HG03135 (cell line): ENCODE measurements at regions not wholly inside any gene's neighbourhood (a gene's known extent, or its start where the extent isn't known, plus 50 kb on each side); places are given as distances from the start of the nearest gene placed in this dataset.
A peak's percentile ranks its signal among the peaks of the same experiment; 100 is the strongest.

Experiments
- ATAC-seq: cut with Tn5 transposase; IDR thresholded peaks from one replicate; pipeline ENCODE4 v1.9.1; 2021; ENCODE audit warnings: mild to moderate bottlenecking, moderate library complexity; ENCODE audit not compliant: unreplicated experiment

DNA sequence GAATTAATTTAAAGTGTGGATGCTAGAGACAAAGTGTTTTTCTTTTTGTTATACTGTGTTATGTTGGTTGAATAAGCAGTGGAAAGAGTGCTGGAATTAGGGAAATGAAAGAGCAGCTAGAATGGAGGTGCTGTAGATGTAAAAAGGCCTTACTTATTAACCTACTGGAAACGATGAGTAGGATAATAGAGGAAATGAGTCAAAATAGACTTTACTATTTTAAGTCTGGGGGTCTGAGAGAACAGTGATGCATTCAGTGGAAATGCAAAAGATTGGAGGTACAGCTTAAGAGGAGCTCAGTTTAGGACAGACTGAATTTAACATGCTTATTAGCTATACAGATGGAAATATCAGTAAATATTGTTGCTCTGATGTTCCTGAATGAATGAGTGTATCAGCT, 674.0 kb downstream of the OTOL1 start:
- ATAC-seq, result peak; percentile 65

DNA sequence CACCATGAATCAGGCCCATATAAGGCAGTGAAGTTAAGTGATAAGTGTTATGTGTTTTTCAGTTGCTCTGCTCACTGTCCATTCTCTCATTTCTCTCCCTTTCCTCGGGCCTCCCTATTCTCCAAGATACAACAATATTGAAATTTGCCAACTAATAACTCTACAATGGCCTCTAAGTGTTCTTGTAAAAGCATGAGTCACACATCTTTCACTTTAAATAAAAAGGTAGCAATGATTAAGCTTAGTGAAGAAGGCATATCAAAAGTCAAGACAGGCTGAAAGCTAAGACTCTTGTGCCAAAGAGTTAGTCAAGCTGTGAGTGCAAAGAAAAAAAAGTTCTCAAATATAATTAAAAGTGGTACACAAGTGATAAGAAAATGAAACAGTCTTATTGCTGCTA, 675.4 kb downstream of the OTOL1 start:
- ATAC-seq, result no peak

DNA sequence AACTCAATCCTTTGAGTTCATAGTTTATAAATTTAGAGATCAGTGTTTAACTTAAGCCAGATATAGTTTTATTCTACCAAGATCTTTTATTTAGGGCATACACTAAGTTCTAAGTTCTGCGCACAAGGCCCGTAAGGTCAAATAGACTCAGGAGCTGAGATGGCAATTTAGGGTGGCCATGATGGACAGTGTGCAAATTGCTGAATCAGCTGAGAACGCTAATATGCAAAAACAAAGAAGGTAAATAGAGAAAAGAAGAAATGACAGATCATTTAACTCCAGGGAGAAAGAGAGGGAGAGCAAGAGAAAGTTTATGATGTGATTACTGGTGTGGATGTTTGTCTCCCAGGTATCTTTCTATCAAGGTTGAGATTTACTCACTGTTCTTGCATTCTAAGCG, 678.5 kb downstream of the OTOL1 start:
- ATAC-seq, result no peak

DNA sequence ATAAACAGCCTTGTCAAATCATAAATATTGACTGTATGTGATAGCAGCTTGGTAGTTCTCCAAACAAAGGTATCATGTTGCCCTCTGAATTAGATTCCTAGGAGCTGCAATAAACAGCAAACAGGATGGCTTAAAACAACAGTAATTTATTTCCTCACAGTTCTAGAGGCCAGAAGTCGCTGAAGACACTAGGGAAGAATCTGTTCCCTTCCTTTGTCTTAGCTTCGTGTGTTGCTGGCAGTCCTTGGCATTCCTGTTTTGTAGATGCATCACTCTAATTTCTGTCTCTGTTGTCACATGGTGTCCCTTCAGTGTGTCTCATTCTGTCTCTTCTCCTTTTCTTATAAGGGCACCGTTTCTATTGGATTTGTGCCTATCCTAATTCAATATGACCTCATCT, 679.3 kb downstream of the OTOL1 start:
- ATAC-seq, result no peak

DNA sequence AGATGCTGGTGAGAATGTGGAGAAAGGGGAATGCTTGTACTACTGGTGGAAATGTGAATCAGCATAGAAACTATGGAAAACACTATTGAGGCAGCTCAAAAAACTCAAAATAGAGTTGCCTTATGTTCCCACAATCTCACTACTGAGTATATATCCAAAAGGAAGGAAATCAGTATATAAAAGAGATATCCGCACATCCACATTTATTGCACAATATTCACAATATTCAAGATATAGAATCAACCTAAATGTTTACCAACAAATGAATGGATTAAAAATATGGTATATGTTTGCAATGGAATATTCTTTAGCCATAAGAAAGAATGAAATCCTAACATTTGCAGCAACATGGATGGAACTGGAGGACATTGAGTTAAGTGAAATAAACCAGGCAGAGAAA, 686.8 kb downstream of the OTOL1 start:
- no peak for ATAC-seq

DNA sequence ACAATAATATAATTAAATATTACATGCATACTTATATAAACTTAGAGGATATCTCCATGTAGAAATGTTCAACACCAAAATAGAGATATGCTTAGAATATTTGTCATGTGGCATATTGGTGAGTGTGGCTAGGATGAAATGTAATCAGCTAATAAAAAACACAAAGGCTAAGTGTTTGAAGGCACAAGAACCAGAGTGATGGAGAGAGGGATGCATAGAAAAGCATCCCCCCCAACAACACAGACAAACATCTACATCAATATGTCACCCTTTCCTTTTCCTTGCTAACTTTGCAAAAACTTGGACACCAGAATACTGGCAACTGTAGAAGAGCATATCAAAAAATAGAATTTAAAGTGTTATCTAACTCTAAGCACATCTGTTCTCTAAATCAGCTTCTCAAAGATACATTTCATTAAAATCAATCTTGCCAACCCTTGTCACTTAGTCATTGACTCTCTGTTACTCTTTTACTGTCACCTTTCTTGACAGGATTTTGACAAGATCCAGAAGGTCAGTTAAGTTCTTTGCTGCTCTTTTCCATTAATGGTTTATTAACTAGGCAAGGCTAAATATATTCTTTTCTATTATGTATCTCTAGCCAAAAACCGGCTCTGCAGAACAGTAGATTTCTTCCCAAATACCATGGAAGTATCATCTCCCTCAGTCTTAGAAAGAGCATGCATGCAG, 695.9 kb downstream of the OTOL1 start:
- no peak for ATAC-seq

DNA sequence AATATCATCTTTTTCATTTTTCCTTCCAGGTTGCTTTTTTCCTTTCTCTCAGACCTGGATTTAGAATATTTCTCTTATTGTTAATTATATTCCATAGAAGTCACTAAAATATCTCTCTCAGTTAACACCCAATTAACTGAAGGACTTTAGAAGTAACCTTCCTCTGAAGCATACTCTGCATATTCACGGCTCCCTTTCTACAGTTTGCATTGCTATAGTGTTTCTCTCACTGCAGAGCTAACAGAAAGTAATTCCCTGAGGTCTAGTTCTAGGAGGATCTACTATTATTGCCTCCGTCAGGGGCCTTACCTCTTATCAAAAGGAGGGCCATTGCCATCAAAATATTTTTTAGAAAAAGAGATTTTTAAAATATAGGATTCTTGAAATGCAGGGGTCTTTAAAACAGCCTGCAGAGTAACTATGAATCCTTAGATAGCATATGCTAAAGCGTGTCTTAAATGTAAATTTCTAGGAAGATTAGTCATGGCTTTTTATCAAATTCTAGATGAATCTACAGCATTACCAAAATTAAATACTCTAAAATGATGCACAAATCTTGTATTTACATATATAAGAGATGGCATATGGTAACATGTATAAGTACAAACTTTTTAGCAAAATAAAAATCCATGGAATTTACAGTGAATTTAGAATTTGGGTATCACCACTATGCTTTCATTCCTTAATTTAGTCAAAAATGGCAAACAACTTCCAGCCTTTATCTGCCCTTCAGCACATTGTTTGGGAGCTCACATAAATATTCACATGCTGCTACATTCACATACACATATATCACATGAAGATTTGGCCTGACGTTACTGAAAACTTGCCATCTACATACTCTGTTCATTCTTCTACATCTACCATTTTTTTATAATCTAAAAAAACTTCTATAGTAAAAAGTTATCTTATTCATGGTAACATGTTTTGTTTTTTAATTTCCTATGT, 696.8 kb downstream of the OTOL1 start:
- no peak for ATAC-seq

DNA sequence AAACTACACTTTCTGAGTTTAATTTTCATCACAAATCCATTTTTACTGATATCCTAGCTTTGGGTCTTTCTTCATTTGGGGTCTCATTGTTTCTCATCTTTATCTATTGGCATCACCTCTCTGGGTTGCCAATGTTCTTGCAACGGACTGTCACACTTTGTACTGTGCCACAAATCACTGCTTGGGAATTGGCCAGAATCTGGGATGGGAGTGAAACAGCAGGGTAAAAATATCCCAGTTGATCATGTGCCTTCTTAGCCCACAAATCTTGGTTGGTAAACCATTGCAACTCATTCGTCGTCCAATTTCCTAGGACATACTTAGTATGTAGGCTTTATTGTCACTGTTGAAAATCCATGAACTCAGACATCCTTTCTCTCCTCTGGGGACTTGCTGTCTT, 698.5 kb downstream of the OTOL1 start:
- ATAC-seq, result no peak

DNA sequence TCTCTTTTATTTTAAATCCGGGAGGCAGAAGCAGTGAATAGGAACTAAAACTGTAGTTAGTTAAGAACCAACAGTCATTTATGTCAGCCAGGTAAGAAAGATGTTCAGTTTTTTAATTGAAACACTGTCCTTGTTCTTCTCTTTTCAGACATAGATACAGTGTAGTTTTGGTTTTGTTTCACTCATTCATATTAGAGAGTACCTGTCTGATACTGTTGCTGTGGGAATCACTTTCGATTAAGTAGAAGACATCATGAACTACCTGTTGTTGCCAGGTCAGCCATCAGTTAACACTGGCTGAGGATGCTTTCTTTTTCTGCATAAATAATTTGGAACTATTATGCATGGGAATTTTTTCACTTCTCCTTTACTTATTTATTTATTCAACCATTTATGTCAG, 700.4 kb downstream of the OTOL1 start:
- no peak for ATAC-seq

DNA sequence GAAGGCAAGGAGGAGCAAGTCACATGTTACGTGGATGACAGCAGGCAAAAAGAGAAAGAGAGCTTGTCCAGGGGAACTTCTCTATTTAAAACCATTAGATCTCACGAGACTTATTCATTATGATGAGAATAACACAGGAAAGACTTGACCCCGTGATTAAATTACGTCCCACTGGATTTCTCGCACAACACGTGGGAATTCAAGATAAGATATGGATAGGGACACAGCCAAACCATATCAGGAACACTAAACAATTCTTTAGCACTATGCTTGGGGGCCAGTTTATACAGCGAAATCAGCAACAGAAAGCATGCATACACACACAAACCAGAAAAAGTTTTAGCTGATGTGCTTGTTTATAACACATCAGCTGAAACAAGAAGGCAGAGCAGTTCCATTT, 704.2 kb downstream of the OTOL1 start:
- ATAC-seq, result no peak

DNA sequence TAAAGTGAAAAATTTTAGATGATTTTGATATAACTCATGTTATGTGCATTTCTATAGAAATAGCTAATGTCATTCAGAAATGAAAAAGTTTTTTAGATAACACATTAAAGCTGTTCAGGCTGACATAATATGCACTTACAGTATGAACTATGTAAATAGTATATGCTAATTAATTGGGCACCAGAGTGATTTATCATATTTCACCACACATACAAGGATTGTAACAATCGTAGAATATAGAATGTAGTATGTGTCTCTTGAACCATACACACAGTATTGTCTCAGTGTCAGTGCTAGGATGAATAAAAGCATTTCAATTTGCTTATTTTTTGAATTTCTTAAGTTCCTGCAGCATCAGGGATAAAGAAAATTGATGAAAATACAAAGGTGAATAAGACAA, 710.0 kb downstream of the OTOL1 start:
- no peak for ATAC-seq

DNA sequence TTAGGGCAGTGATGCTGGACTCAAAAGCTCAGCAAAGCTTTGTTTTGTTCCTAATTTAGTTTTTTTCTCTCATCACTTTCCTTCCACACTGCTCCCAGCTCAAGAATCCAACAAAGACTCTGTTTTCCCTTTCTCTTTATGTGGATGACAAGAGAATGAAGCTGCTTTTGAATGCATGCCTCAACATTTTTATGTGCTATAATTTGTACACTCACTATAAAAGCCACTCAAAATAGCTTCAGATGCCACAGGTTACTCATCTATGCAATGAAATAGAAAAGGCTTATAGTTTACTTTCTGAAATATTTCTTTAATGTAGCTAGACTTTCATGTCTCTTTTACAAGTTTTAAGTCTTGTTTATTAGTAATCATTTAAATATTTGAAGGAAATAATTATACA, 714.9 kb downstream of the OTOL1 start:
- no peak for ATAC-seq

DNA sequence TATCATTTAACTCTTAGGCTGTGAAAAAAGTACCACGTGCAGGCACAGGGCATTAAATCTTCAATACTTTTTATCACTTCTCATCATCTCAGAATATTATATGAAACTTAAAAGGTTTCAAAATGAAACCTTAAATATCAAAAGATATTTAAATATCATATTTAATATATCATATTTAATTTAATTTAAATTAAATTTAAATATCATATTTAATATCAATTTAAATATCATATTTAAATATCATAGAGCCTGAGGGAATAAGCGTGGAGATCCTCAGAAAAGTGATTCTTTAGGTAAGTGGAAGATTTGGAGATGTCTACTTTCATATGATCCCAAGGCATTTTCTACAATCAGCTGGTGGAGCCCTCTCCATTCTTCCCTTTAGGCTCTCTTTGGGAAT, 716.6 kb downstream of the OTOL1 start:
- ATAC-seq, result no peak

DNA sequence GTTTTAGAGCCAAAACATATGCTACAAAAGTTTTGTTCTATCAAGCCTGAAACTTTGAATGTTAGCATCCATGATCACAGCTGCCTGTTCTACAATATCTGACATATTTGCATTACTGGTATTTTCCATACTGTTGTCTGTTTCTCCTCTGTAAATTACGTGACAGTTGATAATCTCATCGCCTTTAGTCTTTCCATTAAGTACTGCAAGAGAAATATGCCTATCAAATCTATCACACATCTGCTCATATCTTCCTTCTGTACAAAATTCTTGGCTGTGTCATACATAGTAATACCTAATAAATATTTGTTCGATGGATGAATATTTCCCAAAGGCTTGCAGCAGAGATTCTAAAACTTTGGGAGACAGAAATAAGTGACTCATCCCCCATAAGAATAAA, 717.3 kb downstream of the OTOL1 start:
- ATAC-seq, result no peak

DNA sequence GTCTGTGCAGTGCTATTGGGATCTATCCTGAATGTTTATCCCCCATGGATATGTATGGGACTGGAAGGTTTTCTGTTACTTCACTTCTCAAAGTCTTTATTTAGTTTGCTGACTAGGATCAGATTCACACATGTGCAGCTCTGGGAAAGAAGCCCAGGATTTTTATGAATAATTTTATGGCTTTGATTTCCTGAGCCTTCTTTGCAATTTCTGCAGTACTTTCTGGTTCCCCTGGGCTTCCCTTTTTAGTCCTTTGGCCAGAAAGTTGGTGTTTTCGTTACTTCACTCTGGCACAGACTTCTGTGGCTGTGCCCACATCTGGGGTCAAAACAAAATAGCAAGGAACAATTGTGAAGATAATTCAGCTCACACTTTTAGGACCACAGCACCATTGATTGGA, 721.0 kb downstream of the OTOL1 start:
- ATAC-seq, result no peak

DNA sequence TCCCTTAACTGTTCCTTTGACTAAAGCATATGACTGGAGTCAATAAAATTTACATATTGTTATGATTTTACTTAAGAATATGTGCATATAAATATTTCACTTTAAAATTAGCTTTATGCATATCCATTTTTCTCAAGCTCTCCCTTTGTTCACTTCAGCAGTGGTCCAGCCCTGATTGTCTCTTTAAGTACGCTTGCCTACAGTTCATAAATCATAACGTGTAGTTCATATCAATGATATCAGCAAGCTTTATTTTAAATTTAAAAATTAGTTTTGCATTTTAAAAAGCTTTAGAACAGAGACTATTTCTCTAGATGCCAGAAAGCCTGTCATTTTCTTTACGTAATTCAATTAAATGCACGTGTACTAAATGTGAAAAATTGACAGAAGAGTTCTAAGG, 721.9 kb downstream of the OTOL1 start:
- ATAC-seq, result no peak

DNA sequence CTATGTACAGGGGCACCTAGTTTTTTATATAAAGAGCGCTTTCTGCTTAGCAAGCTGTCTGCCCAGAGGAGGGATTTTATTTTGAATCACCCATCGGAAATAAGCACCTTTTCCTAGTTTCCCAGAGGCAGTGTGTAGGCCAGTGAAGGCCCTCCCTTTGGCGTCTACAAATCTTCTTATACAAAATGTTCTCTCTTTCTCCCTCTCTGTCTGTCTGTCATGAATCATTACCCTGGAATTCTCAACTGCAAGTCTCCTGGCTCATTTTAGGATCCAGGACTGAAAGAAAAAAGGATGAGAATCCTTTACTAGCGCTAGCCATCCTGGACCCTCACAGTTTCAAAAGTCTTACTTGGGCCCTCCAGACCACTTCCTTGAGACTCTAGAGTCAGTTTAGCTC, 728.1 kb downstream of the OTOL1 start:
- ATAC-seq, result no peak

DNA sequence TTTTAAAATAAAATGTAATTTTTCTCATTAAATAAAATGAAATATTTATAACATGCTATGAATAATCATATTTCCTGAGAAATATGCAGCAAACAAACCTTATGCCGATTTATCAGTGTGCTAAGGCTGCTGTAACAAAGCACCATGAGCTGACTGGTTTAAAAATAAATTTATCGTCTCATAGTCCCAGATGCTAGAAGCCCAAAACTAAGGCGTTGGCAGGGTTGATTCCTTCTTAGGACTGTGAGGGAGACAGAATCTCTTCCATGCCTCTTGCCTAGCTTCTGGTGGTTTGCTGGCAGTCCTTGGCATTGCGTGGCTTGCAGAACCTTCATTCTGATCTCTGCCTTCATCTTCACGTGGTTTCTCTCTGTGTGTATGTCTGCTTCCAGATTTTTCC, 740.3 kb downstream of the OTOL1 start:
- ATAC-seq, result no peak

DNA sequence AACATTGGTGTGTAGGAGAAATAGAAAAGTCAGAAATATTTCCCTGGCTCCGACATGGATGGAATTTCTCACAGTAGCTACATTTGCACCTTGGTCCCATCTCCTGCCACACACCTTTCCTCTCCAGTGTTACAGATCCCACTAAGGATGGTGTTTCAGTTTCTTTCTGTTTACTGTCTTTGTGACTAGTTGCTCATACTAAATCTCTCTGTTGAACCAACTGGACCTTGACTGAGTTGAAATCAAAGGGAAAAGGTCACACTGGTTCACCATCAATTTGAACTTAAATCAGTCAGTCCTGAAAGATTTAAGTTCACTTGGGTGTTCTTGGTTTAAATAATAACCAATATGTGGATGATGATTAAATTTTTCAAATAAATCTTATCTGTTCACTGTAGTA, 754.2 kb downstream of the OTOL1 start:
- no peak for ATAC-seq

DNA sequence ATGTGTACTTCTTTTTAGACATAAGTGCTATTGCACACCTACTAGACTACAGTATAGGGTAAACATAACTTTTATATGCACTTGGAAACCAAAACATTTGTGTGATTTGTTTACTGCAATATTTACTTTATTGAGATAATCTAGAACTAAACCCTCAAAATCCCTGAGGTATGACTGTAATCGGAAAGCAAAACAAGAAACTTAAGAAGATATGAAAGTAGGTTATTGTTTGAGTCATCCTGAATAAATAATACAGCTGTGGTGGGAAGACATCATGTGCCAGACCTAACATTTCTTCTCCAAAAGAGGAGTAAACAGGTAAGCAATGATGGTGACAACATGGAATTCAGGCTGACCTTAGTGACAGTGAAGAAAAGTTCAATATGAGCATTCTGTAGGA, 765.5 kb downstream of the OTOL1 start:
- no peak for ATAC-seq

DNA sequence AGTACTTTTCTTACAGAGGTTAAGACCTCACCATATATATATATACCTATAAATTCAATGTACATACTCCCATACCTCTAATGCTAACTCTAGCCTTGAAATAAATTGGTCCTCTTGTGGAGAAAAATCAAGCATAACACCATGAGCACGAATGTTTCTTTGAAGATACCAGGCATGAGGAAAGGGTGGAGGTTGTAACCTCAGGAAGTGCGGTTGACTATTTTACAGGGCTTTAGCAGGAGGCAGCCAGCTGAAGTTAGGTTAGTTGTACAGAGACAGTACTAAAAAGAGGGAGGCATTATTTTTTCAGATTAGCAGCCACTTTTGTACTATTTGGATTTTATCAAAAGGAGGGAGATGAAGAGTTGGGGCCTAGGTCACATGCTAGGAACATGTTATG, 767.0 kb downstream of the OTOL1 start:
- no peak for ATAC-seq

DNA sequence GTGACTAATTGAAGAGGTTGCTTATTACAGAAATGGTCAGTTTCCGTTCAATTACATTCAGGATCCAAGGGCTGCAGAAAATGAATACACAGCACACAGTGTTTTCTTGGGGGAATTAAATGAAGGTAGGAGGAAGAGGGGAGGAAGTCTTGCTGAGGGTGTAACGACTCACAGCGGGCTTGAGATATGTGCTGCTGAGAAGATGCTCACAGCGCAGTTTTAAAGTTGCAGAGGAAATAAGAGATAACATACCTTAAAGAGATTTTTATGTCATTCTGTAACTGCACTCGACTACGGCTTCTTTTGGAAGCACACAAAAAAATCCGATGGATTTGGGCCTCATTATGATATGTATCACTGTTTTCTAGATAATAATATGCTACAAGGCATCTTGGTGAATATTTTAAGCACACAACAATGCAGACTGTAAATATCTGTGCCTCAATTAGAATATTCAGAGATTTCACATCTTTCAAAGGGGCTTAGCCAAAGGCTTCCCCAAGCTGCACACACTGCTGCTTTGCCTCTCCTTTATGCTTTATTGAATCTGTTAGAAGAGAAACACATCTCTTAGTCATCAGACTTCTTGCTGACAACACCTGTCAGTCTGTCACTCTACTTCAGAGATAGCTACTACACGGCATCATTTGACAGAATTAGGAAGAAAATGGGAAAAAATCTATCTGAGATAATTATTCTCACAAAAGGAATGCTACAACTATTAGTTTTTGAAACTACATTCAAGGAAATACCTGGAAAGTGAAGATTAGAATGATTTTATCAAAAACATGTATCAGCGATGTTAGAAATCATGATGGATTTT, 773.2 kb downstream of the OTOL1 start:
- ATAC-seq, result no peak
